ENCODE measurements at regions not wholly inside any gene's neighbourhood (a gene's known extent, or its start where the extent isn't known, plus 50 kb on each side); places are given as distances from the start of the nearest gene placed in this dataset.

DNA sequence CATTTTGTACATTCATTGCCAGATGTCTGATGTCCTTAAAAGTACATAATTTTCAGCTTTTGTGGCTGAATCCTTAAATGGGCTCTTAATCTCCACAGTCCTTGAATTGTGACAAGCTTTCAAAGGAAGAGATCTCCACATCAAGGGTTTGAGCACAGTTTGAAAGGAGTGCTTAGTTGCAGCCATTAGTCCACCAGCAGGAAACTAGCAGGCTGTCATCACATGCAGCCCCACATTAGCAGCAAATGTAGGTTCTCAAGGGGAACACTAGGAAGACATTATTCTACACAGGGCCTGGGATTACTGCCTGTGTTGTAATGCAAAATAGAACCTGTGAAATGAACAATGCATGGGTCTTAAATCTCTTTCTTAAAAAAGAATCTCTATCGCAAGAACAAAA, 173.2 kb downstream of the CBLL2 start:
- H3K27ac Mint-ChIP-seq, result no peak overlapping the region
- no peaks in the 10 kb centered on the region for H3K36me3 Mint-ChIP-seq
- no peak for DNase-seq (ENCODE audit: low spot score in 2 of 2)
- ATAC-seq, result no peak
- H3K9me3 Mint-ChIP-seq, result no peaks in the 10 kb centered on the region

DNA sequence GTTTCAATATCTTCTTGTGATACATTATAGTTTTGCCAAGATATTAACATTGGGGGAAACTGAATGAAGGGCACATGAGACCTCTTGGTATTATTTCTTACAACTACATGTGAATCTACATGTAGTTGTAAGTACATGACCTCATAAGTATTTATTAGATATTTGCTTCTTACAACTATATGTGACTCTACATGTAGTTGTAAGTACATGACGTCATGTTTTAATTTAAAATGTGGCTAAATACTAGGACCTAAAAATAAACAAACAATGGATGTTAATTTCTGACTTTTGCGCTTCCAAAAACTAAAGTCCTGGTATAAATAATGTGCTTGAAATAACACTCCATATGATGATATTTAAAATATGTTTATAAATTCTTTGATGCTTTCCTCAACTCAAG, 190.2 kb downstream of the CBLL2 start:
- ATAC-seq (no peak), DNase-seq (ENCODE audit: low spot score in 2 of 2) (no peak)
- H3K9me3 Mint-ChIP-seq, result no peaks in the 10 kb centered on the region
- H3K36me3 Mint-ChIP-seq, result no peaks in the 10 kb centered on the region
- no peak overlapping the region for H3K27ac Mint-ChIP-seq

DNA sequence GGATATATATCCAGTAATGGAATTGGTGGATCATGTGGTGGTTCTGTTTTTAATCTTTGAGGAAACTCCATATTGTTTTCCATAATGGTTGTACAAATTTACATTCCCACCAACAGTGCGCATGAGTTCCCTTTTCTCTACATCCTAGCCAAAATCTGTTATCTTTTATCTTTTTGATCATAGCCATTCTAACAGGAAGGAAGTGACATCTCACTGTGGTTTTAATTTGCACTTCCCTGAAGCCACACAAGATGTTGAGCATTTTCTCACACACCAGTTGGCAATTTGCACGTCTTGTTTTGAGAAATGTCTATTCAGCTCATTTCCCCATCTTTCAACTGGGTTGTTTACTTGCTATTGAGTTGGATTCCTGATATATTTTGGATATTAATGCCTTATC, 194.9 kb downstream of the CBLL2 start:
- Mint-ChIP-seq H3K36me3 (no peaks in the 10 kb centered on the region), H3K27ac (no peak overlapping the region), H3K9me3 (no peaks in the 10 kb centered on the region)
- no peak for ATAC-seq
- DNase-seq (ENCODE audit: low spot score in 2 of 2), result no peak

DNA sequence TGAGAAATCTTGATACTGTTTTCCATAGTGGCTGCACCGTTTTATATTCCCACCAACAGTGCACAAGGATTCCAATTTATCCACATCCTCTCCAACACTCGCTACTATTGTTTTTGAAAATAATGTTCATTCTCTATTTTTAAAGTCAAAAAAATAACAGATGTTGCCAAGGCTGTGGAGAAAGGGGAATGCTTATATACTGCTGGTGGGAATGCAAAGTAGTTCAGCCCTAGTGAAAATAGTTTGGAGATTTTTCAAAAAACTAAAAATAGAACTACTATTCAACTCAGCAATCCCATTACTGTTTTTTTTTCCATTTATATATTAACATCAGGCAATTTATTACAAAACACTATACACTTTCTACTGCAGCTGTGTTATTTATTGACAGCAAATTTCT, 208.7 kb downstream of the CBLL2 start:
- DNase-seq (ENCODE audit: low spot score in 2 of 2) (no peak), ATAC-seq (no peak)
- Mint-ChIP-seq H3K27ac (no peak overlapping the region), H3K9me3 (no peaks in the 10 kb centered on the region), H3K36me3 (no peaks in the 10 kb centered on the region)

DNA sequence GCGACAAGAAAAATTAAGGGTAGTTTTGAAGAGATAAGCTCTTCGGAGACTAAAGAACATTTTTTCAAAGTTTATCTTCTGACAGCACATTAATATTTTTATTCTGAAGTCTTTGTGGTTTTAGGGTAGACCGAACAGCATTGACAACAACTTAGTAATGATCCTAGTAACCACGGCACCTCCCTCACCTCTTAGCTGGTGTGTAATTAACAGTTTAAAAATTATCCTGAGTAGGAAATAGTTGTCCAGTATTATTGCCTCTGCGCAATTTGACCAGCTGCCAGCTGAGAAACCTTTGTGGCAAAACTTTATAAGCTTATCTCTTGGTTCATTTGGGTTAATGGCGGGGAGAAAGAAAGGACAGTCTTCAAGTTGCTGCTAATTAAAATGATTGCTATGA, 213.6 kb downstream of the CBLL2 start:
- H3K9me3 Mint-ChIP-seq, result no peaks in the 10 kb centered on the region
- DNase-seq (ENCODE audit: low spot score in 2 of 2) (no peak), ATAC-seq (no peak)
- no peaks in the 10 kb centered on the region for H3K36me3 Mint-ChIP-seq
- no peak overlapping the region for H3K27ac Mint-ChIP-seq

DNA sequence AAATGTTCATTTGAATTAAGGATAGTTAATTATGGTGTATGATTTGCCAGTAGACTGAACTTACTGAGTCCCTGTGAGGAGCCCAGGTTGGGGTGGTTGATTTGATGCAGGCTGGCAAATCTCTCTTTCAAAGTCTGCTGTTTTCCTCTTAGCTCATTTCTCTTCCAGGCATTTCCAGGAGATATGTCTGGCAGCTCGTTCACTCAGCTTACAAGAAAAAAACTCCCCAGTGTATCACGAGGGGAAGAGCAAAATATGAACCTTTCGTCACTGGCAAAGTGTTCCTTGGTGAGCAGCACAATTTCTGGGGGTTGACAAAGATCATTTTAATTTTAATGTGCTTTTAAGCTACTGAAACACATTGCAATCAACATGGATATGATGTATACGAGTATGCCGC, 244.2 kb downstream of the CBLL2 start:
- H3K36me3 Mint-ChIP-seq, result no peaks in the 10 kb centered on the region
- no peak overlapping the region for H3K27ac Mint-ChIP-seq
- ATAC-seq, result no peak
- DNase-seq (ENCODE audit: low spot score in 2 of 2), result no peak
- H3K9me3 Mint-ChIP-seq, result peaks cover 4 to 7% of the 10 kb centered on the region in 2 donors

DNA sequence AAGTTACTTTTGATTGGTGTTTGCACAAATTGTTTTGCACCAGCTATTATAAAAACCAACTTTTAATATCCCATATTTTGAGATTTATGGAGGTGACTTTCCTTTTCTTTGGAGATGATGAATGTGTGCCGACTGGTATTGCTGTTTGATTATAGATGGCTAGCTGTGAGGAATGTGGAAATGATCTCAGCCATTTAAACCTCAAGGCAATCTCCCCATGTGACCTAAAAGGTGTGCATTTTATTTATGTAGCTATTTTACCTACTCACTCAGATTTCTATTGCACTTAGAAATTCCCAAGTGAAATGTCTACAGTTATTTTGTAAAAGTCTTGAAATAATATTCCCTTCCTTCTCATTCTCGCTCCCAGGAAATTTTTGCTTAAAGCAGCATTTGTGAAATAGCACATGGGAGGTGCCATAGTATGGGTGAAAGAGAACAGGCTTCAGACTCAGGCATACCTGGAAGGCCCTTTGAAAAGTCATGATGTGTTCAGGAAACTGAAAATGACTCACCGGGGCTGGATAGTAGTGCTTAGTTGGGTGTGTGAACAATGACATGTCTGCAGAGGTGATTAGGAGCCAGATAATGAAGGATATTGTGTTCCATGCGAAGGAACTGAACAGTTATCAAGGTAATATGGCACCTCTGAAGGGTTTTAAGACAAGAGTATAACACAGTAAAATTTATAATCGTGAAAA, 247.6 kb downstream of the CBLL2 start:
- Mint-ChIP-seq H3K36me3 (no peaks in the 10 kb centered on the region), H3K27ac (no peak overlapping the region), H3K9me3 (peaks cover 4 to 7% of the 10 kb centered on the region in 2 donors)
- ATAC-seq, result no peak
- DNase-seq (ENCODE audit: low spot score in 2 of 2), result no peak

DNA sequence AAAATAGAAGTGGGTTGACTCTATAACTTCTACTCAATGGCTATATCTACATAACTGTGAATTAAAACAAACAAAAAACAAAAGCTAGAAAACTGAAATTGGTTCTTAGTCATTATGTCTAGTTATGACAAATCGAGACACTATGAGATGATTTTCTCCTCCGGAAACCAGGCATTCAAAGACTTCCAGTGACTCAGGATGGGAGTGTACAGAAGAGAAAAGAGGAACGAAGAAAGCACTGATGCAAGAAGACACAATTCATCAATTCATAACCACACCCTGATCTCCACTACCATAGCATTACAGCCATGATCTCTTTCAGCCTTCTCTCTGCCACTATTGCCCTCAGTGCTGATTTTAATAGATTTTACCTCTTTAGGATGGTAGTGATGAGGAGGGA, 253.6 kb downstream of the CBLL2 start:
- ATAC-seq (no peak), DNase-seq (ENCODE audit: low spot score in 2 of 2) (no peak)
- peaks cover 0 to 4% of the 10 kb centered on the region in 2 donors for H3K9me3 Mint-ChIP-seq
- no peak overlapping the region for H3K27ac Mint-ChIP-seq
- no peaks in the 10 kb centered on the region for H3K36me3 Mint-ChIP-seq

DNA sequence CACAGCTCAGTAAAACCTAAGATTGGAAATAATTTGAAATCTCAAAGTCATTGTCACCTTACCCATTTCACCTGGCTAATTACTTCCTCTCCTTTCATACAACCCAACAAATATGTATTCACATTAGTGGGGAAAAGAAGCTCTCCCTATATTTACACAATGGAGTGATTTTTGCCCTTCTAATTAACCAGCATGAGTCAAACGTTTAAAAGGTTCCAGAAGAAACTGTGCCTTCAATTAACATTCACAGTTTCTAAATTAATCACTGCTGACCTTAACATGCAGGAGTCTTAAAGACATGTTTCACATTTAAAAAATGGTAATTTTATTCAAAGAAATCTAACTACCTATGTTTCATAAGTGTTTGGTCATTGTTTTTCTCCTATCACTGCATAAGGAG, 254.6 kb downstream of the CBLL2 start:
- no peak for DNase-seq (ENCODE audit: low spot score in 2 of 2)
- H3K27ac Mint-ChIP-seq, result no peak overlapping the region
- H3K36me3 Mint-ChIP-seq, result no peaks in the 10 kb centered on the region
- H3K9me3 Mint-ChIP-seq, result peaks cover 0 to 4% of the 10 kb centered on the region in 2 donors
- ATAC-seq, result no peak

DNA sequence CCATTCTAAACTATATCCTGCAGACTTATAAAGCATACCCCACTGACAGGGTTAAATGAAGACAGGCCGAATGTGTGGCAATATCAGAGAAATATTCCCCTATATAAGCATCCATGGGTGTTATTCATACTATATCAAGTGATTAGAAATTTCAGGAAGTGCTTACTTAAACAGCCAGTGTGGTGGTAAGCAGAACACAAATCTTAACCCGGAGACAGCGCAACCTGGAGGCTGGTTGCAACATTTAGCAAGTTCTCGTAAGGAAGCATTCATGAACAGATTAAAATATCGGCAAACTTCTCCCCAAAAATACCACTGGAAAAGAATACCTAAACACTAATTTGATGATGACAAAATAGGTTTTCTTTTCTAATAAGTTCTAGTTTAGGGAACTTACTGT, 261.2 kb downstream of the CBLL2 start:
- Mint-ChIP-seq H3K36me3 (no peaks in the 10 kb centered on the region), H3K27ac (no peak overlapping the region), H3K9me3 (no peaks in the 10 kb centered on the region)
- ATAC-seq (no peak), DNase-seq (ENCODE audit: low spot score in 2 of 2) (no peak)

DNA sequence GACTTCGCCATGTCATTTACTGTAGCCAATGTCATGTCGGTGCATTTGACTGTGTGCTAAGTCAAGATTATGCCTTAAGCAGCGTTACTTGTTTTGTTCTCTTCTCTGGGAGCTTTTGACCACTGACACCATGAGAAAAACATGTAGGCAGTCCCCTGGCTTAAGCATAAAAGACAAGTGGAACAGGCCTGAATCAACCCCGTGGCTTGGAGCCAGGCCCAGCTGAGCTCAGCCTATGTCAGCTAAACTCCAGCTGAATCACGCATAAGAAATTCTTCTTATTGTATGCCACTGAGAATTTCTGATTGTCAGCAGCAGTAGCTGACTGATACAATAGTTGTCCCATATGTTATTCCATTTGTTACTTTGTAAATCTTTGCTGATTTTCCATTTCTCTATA, 261.9 kb downstream of the CBLL2 start:
- no peaks in the 10 kb centered on the region for H3K36me3 Mint-ChIP-seq
- H3K27ac Mint-ChIP-seq, result no peak overlapping the region
- DNase-seq (ENCODE audit: low spot score in 2 of 2), result no peak
- no peaks in the 10 kb centered on the region for H3K9me3 Mint-ChIP-seq
- no peak for ATAC-seq

DNA sequence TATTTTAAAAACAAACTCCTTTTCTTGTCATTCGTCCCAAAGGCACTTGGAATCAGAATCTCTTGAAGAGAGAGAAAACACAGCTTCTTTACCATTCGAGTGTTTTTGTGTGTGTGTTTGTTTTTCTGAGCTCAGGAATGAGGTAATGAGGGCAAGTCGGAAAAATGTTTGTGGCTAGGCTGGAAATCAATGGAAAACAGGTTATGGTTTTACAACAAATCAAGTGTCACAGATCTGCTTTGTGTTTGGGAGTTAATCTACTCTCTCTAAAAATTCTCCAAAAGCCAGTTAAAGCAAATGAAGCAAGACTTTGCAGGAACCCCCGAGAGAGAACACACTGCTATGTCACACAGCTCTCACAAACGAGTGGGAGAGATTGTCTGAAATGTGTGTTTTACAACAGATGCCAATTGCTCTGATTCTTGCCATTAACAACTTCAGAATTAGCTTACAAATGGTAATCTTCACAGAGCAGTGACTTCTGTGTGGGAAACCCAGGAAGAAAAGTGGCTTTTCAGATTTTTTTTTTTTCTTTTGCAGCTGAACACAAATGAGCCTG, 264.1 kb downstream of the CBLL2 start:
- peaks cover 0 to 4% of the 10 kb centered on the region in 2 donors for H3K9me3 Mint-ChIP-seq
- DNase-seq (ENCODE audit: low spot score in 2 of 2) (no peak), ATAC-seq (no peak)
- H3K36me3 Mint-ChIP-seq, result no peaks in the 10 kb centered on the region
- no peak overlapping the region for H3K27ac Mint-ChIP-seq

DNA sequence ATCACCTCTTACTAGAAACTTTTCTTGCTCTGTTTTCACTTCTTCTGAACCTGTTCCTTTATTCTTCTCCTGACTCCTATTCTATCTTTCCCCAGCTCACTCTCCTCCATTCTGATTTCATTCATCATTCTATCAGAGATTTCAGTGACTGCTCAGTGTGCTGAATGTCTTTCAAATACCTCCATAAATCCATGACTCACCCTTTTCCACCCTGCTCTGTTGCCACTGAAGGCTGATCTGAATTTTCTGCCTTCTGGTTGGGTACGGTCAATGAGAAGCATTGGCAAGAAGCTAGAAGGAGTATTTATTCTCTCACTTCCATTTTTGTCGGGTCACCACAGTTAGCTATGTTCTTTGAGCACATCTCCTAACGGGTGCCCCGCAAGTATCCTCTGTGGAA, 265.9 kb downstream of the CBLL2 start:
- no peak for ATAC-seq
- peaks cover 11 to 12% of the 10 kb centered on the region in 2 donors for H3K9me3 Mint-ChIP-seq
- no peak for DNase-seq (ENCODE audit: low spot score in 2 of 2)
- H3K27ac Mint-ChIP-seq, result no peak overlapping the region
- H3K36me3 Mint-ChIP-seq, result no peaks in the 10 kb centered on the region

DNA sequence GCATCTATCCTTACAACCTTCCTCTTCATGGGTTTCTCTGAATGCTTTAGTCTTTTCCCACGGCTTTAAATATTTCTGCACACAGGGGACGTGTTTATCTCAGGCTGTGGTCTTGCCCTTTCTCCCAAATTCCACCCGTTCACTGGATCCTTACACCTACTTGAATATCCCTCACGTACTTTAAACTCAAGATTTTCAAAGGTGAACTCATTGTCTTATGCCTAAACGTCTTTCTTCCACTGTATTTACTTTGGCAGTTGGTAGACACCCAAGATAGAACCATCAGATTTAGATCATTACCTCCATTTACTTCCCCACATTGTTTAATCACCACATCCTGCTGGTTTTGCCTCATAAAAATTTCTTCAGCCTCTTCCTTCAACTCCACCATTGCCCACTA, 269.2 kb downstream of the CBLL2 start:
- ATAC-seq (no peak), DNase-seq (ENCODE audit: low spot score in 2 of 2) (no peak)
- H3K9me3 Mint-ChIP-seq, result peaks cover 11 to 12% of the 10 kb centered on the region in 2 donors
- H3K27ac Mint-ChIP-seq, result no peak overlapping the region
- H3K36me3 Mint-ChIP-seq, result no peaks in the 10 kb centered on the region

DNA sequence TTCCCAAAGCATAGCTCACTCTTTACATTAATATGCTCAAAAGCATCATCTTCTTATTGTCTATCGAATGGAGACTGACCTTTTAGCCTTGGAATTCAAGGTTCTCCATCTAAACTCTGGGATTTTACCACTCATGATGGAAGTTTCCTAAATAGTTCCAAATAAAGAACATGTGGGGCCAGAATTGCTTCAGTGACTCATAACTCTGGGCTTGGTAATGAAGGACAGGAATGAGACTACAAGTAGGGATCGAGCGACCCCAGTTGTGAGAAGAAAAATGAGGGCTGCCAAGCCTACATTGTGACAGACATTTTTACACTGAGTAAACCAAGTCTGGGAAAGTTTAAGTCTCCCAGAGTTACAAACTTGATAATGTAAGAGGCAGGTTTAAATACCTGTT, 269.9 kb downstream of the CBLL2 start:
- DNase-seq (ENCODE audit: low spot score in 2 of 2) (no peak), ATAC-seq (no peak)
- peaks cover 11 to 12% of the 10 kb centered on the region in 2 donors for H3K9me3 Mint-ChIP-seq
- H3K36me3 Mint-ChIP-seq, result no peaks in the 10 kb centered on the region
- no peak overlapping the region for H3K27ac Mint-ChIP-seq

DNA sequence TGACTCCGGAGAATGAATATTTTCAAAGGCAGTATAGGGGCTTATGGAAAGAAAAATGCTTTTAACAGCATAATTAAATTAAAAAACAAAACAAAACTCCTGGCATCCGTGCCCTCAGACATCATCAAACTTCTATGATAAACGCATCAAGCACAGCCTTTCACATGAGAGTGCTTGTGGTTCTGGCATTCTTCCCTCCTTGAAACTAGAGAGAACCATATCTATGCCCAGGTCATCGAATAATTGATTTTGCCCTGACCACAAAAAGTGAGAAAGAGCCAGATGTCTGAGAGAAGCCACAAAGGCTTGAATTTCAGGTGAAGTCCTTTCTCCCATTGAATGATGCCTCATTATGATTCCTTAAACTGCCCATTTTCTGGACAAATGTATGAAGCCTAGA, 286.8 kb downstream of the CBLL2 start:
- H3K9me3 Mint-ChIP-seq, result no peaks in the 10 kb centered on the region
- H3K27ac Mint-ChIP-seq, result no peak overlapping the region
- DNase-seq (ENCODE audit: low spot score in 2 of 2) (no peak), ATAC-seq (no peak)
- no peaks in the 10 kb centered on the region for H3K36me3 Mint-ChIP-seq

DNA sequence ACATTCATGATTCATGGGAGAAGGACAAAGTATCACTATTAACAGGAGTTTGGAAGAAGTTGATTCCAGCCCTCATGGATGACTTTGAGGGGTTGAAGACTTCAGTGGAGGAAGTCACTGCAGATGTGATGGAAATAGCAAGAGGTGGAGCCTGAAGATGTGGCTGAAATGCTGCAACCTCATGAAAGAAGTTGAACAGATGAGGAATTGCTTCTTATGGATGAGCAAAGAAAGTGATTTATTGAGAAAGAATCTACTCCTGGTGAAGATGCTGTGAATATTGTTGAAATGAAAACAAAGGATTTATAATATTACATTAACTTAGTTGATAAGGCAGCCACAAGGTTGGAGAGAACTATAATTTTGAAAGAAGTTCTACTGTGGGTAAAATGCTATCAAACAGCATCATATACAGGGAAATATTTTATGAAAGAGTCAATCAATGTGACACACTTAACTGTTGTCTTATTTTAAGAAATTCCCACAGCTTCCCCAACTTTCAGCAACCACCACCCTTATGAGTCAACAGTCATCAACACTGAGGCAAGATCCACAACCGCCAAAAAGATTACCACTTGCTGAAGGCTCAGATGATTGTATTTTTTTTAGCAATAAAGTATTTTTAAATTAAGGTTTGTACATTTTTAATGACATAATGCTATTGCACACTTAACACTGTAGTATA, 302.6 kb downstream of the CBLL2 start:
- Mint-ChIP-seq H3K36me3 (no peaks in the 10 kb centered on the region), H3K27ac (no peak overlapping the region), H3K9me3 (no peaks in the 10 kb centered on the region)
- ATAC-seq, result no peak
- DNase-seq (ENCODE audit: low spot score in 2 of 2), result no peak

DNA sequence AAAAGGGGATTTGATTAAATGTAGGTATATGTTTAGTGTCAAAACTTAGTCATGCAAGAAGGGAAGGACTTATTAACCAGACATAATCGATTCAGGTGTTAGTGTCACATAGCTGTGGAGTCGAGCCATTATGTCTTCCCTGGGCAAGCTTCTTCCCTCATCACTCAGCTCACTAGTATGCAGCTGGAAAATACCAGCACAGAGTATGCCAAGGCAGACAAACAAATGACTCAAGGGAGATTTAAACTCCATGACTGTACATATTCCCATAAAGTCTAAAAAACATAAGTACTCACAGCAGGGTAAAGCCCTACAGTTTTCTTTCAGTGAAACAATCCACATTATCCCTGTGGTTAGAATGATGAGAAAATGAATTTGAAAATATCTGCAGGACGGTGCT, 304.5 kb downstream of the CBLL2 start:
- no peak overlapping the region for H3K27ac Mint-ChIP-seq
- ATAC-seq, result no peak

More for the DNA sequence above, 304.5 kb downstream of the CBLL2 start:
- no peaks in the 10 kb centered on the region for H3K36me3 Mint-ChIP-seq
- no peak for DNase-seq (ENCODE audit: low spot score in 2 of 2)
- H3K9me3 Mint-ChIP-seq, result no peaks in the 10 kb centered on the region

Measured in activated naive CD4-positive, alpha-beta T cell treated with anti-CD3 and anti-CD28 coated beads, Interleukin-2, amount 50 U/mL, for 72 hours (primary cell).